Activated T-cell treated with anti-CD3 and anti-CD28 coated beads for 4 hours (primary cell): ENCODE measurements at regions not wholly inside any gene's neighbourhood (a gene's known extent, or its start where the extent isn't known, plus 50 kb on each side); places are given as distances from the start of the nearest gene placed in this dataset.
"Not testable (repeated sequence)": the region's sequence is repeated elsewhere in the genome, so short reads cannot be mapped to it uniquely, and the experiment has no call there.

ENCODE experiments used
- DNase-seq: peaks from one replicate; pipeline ENCODE4 v3.0.0-alpha.2; 2020

DNA sequence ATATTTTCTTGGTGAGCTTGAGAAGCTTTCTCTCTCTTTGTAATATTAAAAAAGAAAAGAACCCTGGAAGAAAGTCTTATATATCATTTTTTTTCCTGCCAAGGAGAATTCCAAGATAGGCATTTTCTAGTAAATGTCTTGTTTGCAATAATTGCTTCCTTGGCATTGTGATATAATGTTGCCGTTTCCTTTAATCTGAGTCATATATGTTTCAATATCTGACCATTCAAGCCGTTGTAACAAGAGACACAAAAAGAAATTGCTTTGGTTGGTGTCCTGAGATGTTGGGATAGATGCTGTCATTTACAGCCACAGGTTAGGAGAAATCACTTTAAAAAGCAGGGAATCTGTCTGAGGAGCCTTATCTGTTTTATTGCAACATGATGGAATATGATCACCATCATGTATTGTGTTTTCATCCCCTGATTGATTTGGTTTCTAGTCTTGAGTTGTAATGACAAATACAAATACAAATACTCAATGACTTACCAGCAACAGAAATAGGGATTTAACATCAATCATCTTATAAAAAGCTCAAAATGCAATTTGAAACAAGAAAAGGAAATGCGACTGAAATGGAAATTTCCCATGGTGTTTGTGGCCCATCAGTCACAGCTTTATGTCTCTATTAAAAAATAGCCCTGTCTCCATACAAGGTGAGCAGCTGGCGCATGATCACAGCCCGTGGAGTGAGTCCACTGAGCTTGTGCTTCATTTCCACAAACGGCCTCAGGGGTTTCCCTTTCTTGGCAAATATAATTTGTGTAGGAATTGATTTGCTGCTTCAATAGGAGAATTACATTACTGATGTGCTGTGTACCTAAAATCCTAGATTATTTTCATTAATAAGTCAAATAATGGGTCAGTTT, 250.1 kb upstream of the TRPC7 start:
- no peak for DNase-seq

DNA sequence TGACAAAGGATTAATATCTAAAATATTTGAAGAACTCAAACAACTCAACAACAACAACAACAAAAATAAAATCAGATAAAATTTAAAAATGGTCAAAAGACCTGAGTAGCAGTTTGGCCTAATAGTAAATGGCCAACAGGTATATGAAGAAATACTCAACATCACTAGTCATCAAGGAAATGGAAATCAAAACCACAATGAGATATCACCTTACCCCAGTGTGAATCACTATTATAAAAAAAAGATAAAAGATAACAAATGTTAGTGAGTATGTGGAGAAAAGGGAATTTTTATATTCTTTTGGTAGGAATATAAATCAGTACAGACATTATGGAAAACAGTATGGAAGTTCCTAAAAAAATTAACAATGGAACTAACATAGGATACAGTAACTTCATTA, 247.9 kb upstream of the TRPC7 start:
- no peak for DNase-seq

DNA sequence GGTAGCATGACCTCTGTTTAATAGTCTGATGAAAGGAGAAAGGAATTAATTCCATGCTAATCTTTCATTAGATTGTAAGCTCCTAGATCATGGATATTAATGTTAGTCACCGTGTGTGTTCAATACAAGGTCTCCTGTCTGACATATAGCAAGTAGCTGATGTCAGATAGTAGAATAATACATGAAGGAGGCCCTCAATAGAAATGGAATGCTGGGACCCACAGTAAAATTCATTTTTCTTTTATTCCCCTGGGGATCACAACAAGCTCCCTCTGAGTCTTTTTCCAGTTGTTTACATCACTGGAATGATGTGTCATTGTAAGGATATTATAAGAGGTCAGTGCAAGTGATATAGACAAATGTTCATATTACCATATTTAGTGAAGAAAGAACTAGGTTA, 240.3 kb upstream of the TRPC7 start:
- no peak for DNase-seq

DNA sequence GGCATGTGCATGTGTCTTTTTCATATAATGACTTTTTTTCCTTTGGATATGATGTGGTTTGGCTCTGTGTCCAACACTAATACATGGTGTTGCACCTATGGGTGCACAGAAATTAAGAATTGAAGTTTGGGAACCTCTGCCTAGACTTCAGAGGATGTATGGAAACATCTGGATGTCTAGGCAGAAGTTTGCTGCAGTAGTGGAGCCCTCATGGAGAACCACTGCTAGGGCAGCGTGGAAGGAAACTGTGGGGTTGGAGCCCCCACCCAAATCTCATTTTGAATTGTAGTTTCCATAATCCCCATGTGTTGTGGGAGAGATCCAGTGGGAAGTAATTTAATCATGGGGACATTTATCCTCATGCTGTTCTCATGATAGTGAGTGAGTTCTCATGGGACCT, 235.0 kb upstream of the TRPC7 start:
- no peak for DNase-seq

DNA sequence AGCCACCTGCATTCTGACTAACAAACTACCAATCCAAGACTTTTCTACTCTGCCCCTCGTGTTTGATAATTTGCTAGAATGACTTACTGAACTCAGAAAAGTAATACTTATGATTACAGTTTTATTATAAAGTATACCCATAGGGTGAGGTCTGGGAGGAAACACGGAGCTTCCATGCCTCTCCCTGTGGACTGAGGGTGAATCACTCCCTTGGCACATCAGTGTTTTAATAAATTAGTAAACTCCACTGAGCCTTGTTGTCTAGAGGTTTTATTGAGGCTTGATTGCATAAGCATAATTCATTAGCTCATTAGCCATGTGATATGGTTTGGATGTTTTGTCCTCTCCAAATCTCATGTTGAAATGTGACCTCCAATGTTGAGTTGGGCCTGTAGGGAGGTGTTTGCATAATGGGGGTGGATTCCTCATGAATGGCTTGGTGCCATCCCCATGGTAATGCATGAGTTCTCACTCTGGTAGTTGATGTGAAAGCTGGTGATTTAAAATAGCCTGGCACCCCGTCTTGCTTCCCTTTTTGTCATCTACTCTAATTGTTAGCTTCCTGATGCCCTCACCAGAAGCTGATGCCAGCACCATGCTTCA, 233.6 kb upstream of the TRPC7 start:
- DNase-seq: no peak

DNA sequence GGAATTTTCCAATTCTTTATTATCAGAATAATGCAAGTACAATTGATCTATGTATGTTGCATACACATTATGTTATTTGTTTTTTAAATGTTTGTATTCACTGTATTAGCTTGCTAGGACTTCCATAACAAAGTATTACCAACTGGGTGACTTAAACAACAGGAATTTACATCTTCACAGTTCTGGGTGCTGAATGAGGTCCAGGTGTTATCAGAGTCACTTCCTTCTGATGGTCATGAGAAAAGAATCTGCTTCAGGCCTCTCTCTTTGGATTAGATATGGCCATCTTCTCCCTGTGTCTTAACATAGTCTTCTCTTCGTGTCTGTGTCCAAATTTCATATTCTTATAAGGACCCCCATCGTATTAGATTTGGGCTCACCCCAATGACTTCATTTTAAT, 229.1 kb upstream of the TRPC7 start:
- no peak for DNase-seq

DNA sequence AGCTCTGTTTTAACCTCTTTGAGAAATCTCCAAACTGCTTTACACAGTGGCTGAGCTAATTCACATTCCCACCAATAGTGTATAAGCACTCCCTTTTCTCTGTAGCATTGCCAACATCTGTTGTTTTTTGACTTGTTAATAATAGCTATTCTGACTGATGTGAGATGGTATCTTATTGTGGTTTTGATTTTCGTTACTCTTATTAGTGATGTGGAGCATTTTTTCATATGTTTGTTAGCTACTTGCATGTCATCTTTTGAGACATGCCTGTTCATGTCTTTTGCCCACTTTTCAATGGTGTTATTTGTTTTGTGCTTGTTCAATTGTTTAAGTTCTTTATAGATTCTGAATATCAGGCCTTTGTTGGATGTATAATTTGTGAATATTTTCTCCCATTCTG, 225.2 kb upstream of the TRPC7 start:
- DNase-seq: no peak

DNA sequence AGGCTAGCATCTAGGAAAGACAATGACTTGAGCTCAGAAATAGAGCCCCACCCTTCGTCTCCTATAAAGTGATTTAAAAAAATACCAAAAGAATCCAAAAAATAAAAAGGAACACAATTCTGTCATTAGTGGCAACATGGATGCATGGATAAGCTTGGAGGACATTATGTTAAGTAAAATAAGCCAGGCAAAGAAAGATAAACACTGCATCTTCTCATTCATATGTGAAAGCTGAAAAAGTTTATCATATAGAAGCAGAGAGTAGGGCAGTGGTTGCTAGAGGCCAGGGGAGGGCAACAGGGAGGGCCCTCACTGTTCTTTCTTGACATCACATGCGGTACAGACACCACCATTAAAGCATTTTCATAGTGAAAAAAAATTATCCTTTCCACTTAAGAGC, 220.9 kb upstream of the TRPC7 start:
- DNase-seq: no peak

DNA sequence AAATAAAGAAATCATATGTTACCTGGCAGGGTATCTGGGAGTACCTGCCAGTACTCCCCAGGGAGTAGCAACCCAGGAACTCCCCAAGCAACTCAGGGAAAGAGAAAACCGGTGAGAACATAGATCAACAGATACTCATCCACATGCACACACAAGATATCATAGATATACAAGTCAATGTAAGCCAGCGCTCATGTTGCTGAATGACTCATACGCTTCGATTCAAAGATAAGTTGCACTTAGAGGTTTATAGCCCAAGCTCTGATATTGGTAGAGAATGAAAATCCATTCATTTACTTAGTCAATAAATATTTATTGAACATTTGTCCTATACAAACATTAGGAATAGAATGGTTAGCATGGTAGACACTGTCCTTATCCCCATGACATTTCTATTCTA, 219.1 kb upstream of the TRPC7 start:
- no peak for DNase-seq

DNA sequence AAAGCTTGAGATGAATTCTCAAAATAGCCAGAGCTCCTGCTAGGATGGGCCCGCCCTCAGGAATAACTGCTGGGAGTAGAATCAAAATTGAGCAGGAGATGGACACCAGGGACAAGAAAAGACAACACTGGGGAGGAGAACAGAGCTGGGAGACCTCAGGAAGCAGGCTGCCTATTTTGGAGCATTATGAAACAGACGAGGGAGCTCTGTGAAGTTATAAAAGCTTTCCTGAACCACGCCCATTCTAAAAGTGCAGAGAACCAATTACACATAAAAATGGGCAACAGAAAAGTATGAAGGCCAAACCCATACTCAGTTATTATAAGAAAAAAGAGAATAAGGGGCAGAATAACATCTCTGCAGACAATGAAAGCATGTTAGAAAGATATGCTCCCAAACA, 213.9 kb upstream of the TRPC7 start:
- no peak for DNase-seq

DNA sequence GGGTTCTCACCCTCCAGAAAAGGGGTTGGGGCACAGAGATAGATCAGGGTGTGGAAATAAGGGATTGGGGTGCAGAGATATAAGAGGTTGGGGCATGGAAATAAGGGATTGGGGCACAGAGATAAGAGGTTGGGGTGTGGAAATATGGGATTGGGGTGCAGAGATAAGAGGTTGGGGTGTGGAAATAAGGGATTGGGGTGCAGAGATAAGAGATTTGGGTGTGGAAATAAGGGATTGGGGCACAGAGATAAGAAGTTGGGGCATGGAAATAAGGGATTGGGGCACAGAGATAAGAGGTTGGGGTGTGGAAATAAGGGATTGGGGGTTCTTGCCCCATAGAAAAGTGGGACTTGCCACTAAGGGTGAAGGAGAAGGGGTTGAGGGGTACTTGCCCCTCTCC, 204.5 kb upstream of the TRPC7 start:
- not testable (repeated sequence) for DNase-seq

DNA sequence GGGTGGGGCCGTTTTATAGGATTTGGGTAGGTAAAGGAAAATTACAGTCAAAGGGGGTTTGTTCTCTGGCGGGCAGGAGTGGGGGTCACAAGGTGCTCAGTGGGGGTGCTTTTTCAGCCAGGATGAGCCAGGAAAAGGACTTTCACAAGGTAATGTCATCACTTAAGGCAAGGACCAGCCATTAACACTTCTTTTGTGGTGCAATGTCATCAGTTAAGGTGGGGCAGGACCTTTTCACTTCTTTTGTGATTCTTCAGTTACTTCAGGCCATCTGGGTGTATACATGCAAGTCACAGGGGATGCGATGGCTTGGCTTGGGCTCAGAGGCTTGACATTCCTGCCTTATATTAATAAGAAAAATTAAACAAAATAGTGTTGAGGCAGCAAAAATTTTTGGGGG, 200.1 kb upstream of the TRPC7 start:
- not testable (repeated sequence) for DNase-seq

DNA sequence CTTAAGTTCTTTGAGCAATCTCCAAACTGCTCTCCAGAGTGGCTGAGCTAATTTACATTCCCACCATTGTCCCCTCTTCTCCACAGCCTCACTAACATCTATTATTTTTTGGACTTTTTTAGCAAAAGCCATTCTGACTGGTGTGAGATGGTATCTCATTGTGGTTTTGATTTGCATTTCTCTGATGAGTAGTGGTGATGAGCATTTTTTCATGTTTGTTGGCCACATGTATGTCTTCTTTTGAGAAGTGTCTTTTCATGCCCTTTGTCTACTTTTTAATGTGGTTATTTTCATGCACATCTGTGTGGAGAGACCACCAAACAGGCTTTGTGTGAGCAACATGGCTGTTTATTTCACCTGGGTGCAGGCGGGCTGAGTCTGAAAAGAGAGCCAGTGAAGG, 199.7 kb upstream of the TRPC7 start:
- not testable (repeated sequence) for DNase-seq

DNA sequence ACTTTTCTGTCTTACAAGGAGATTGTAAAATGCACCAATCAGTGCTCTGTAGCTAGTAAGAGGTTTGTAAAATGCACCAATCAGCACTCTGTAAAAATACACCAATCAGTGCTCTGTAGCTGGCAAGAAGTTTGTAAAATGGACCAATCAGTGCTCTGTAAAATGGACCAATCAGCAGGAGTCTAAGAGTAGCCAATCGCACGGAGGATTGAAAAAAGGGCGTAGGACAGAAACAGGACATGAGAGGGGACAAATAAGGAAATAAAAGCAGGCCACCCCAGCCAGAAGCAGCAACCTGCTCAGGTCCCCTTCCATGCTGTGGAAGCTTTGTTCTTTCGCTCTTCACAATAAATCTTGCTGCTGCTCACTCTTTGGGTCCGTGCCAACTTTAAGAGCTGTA, 199.1 kb upstream of the TRPC7 start:
- DNase-seq: not testable (repeated sequence)

DNA sequence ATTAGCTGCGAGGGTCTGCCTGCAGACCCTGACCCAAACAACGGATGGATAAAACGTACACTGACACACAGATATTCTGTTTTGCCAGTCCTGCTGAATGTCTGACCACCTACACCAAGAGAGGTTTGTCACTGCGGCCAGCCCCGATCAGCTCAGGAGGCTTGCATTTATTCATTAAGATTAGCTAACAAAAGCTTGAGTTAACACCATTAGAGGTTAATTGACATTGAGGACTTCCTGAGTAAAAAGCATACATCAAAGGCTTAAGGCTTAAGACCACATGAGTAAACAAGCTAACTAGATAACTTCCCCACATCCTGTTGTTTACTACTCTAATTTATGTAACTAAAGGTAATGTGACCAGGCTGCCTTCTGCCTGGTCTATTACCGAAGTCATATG, 198.1 kb upstream of the TRPC7 start:
- DNase-seq: no peak

DNA sequence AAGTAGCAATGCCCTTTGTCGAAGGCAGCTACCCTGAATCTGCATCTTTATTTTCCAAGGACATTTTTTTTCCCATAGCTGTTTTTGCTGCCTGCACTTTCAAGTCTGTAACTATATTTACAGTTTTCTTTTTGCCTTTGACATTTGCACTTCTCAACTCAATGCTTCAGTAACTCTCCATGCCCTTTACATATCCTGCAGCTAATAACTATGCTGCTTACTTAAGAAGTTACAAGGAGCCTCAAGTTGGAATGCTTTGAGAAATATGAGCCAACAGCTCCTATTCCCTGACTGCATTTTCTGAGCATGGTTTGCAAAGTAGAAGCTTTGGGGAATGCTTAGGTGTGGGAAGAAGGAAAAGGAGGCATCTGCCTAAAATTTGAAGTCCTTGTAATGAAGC, 194.8 kb upstream of the TRPC7 start:
- DNase-seq: no peak

DNA sequence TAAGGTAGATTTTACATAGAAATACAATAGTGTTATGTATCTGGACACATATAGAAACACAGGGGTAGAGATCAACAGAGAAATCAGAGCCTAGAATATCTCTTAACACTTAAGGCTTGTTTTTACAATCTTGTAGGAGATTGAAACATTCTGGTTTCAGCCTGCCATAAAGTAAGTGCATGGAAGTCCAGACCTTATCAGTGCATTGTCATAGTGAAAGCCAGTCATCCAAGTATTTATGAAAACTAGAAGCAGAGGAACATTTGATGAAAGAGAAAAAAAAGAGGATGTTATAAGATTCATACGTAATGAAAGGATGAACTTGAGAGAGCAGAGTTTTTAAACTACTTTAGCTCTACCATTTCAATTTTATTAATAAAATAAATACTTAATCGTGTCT, 194.3 kb upstream of the TRPC7 start:
- no peak for DNase-seq

DNA sequence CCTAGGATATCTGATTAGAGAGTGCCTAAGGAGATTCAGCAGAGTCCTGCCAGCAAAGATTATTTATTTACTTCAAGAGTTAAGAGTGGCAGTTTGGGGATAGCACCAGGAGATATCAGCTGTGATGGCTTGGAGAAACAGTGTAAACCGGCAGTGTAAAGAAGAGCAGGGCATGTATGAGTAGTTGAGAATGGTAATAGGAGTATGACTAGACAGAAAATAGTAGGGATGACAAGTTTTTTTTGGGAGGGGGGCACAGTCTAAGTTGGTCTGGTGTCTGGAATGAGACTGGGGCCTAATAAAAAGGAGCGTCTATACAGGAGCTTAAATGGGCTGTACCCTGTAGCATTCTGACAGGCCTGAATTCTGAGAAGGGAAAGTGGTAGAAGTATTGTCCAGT, 181.8 kb upstream of the TRPC7 start:
- not testable (repeated sequence) for DNase-seq

DNA sequence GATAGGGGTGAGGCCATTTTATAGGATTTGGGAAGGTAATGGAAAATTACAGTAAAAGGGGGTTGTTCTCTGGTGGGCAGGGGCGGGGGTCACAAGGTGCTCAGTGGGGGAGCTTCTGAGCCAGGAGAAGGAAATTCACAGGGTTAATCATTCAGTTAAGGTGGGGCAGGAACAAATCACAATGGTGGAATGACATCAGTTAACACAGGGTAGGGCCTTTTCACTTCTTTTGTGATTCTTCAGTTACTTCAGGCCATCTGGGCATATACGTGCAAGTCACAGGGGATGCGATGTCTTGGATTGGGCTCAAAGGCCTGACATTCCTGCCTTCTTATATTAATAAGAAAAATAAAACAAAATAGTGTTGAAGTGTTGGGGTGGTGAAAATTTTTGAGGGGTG, 181.1 kb upstream of the TRPC7 start:
- not testable (repeated sequence) for DNase-seq

DNA sequence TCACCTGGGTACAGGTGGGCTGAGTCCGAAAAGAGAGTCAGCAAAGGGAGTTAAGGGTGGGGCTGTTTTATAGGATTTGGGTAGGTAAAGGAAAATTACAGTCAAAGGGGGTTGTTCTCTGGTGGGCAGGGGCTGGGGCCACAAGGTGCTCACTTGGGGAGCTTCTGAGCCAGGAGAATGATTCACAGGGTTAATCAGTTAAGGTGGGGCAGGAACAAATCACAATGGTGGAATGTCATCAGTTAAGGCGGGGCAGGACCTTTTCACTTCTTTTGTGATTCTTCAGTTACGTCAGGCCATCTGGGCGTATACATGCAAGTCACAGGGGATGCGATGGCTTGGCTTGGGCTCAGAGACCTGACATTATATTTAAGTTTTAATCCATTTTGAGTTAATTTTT, 179.7 kb upstream of the TRPC7 start:
- not testable (repeated sequence) for DNase-seq

DNA sequence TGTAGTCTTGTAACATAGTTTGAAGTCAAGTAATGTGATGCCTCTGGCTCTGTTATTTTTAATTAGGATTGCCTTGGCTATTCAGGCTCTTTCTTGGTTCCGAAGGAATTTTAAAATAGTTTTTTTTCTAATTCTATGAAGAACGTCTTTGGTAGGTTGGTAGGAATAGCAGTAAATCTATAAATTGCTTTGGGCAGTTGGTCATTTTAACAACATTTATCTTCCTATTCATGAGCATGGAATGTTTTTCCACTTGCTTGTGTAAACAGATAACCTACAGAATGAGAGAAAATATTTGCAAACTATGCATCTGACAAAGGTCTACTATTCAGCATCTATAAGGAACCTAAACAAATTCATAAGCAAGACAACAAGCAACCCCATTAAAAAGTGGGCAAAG, 173.2 kb upstream of the TRPC7 start:
- no peak for DNase-seq

DNA sequence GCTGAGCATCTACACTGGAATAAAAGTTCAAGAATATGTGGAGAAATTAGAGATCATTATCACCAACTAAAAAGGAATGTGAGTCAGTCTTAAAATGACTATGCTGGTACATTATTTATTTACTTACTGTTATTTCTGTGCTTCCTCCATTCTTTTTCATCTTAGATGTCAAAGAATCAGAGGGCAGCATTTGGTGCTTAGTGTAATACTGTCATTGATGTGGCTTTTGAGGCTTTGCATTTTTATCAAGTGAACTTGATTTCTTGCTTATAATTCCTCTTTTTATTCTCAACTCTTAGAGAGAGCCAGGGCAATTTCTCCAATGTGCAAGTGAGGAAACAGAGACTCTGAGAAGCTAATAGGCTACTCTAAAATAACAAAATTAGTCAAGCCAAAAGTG, 163.7 kb upstream of the TRPC7 start:
- no peak for DNase-seq

DNA sequence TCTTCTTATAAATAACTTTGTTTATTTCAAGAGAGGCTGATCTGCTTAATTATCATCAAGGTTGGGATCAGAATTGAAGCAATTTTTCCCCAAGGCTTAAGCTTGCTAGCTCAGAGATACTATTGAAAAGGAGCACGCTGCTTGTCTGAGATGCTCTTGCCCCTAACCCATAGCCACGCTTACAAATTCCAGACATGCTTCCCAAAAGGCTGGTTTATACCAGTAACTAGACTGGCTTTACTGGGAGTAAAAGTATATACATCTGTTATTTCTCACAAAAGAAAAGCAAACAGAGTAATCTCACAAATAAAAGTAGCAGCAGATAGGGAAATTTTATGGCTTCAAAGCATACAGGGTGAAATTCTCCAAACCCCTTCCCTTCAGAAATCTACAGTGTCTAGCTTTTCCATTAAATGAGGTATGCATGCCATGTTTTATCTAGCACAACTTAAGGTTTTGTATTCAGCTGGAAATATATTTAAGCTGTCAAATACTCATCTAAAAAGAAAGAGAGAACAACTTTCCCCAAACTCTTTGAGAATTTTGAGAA, 163.2 kb upstream of the TRPC7 start:
- no peak for DNase-seq

DNA sequence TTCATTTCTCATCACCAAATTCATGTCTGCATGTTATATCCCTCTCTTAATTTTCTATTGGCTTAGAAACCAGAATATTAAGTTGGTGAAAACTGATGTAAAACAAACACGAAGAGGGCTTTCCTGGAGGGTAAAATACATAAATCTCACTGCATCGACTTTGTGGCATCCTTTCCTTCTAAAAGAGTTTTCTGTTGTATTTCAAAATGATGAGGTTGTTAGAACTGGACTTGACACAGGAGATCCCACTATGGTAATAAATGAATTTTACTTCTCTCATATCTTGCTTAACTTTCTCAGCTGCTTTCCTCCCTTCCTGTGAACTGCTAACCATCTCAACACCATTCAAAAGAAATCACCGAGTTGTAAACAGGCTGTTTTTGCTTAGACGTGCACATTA, 162.0 kb upstream of the TRPC7 start:
- DNase-seq: no peak

DNA sequence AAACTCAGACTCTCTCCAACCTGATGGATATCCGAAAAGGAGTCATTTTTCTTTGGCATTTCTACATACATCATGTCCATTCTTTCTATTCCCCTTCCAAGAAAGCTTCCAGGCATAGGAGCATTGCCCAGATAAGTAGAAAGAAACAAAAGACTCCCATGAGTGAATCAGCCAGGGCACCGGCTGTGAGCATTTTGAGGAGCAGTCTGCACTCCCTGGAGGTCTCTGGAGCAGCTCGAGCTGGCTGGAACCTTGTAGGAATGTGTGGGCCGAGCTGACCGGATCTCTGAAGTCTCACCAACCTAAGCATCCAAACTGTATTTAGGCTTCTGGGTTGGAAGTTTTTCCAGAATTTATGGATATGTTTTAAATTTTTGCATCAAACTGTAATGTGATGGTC, 161.4 kb upstream of the TRPC7 start:
- no peak for DNase-seq
